H1 (cell line): ENCODE measurements at regions not wholly inside any gene's neighbourhood (a gene's known extent, or its start where the extent isn't known, plus 50 kb on each side); places are given as distances from the start of the nearest gene placed in this dataset.

ENCODE experiments used
- CTCF ChIA-PET: fragments of 300-600 bp; sonication (Branson Sonifier 250); formaldehyde crosslinking; loops from one replicate; lab custom pipeline; 2021; ENCODE audit not compliant: partially characterized antibody; lab: Charles Lee
- POLR2A ChIA-PET: fragments of 300-600 bp; sonication (Branson Sonifier 250); formaldehyde crosslinking; loops from one replicate; lab custom pipeline; 2021; ENCODE audit warnings: inconsistent platforms; ENCODE audit not compliant: partially characterized antibody; lab: Charles Lee
- DNase-seq, 2 experiments: peaks; one replicate each; pipeline versions ENCODE4 v3.0.0 to v3.0.0-alpha.2; 2010 to 2022; ENCODE audit warnings: low spot score in 2 of 2, low read depth in 1 of 2, mixed read lengths in 1 of 2
- FAIRE-seq: peaks from 2 replicates; lab custom pipeline; 2011; peaks lifted over from hg19 to GRCh38; lab: Jason Lieb, UNC
- H2AFZ ChIP-seq: 2 replicates; pipeline ENCODE4 v1.8.1; 2012; ENCODE audit warnings: low read length, inconsistent platforms
- H2AK5ac ChIP-seq: 2 replicates; pipeline ENCODE4 v1.6.1; 2013; ENCODE audit warnings: low read depth, low read length
- H2BK120ac ChIP-seq: replicated peaks from 2 replicates; pipeline ENCODE3; 2013; ENCODE audit warnings: low read depth, low read length, inconsistent platforms
- H2BK12ac ChIP-seq: 2 replicates; pipeline ENCODE4 v1.6.1; 2013; ENCODE audit warnings: low read depth, low read length
- H2BK15ac ChIP-seq: 2 replicates; pipeline ENCODE4 v1.6.1; 2013; ENCODE audit warnings: low read length
- H2BK20ac ChIP-seq: 2 replicates; pipeline ENCODE4 v1.6.1; 2013; ENCODE audit warnings: low read length
- H2BK5ac ChIP-seq: 2 replicates; pipeline ENCODE4 v1.6.1; 2013; ENCODE audit warnings: low read depth, low read length
- H3K14ac ChIP-seq: 2 replicates; pipeline ENCODE4 v1.6.1; 2013; ENCODE audit warnings: inconsistent platforms; ENCODE audit not compliant: insufficient read length
- H3K18ac ChIP-seq: 2 replicates; pipeline ENCODE4 v1.6.1; 2013; ENCODE audit warnings: low read length; ENCODE audit errors: extremely low read depth
- H3K23ac ChIP-seq: 2 replicates; pipeline ENCODE4 v1.6.1; 2013; ENCODE audit warnings: inconsistent platforms; ENCODE audit not compliant: insufficient read length
- H3K23me2 ChIP-seq: 2 replicates; pipeline ENCODE4 v1.6.1; 2013; ENCODE audit warnings: low read depth, low read length
- H3K27ac ChIP-seq: 2 replicates; pipeline ENCODE4 v1.6.1; 2011; ENCODE audit warnings: low read depth, low read length, inconsistent platforms
- H3K27me3 ChIP-seq, 4 experiments: replicated peaks in 1 of 4; 1 replicate in 1 of 4; 2 replicates in 3 of 4; pipeline versions ENCODE4 v1.6.1 to v1.8.1; 2011 to 2013; ENCODE audit warnings: low read length in 3 of 4, mild to moderate bottlenecking in 3 of 4, inconsistent platforms in 2 of 4, mixed read lengths in 2 of 4, moderate library complexity in 1 of 4; ENCODE audit not compliant: control insufficient read depth in 3 of 4, insufficient read depth in 3 of 4; ENCODE audit errors: extremely low read depth in 1 of 4
- H3K36me3 ChIP-seq, 4 experiments: 2 replicates each; pipeline versions ENCODE4 v1.6.1 to v1.8.1; 2011 to 2013; ENCODE audit warnings: mild to moderate bottlenecking in 4 of 4, low read length in 3 of 4, moderate library complexity in 2 of 4, control low read depth in 1 of 4, inconsistent platforms in 1 of 4; ENCODE audit not compliant: insufficient read depth in 4 of 4, control insufficient read depth in 2 of 4
- H3K4ac ChIP-seq: replicated peaks from 2 replicates; pipeline ENCODE3; 2013; ENCODE audit warnings: low read length, low read depth, mixed read lengths, inconsistent platforms; ENCODE audit not compliant: insufficient read length
- H3K4me1 ChIP-seq, 4 experiments: replicated peaks in 1 of 4; 1 replicate in 1 of 4; 2 replicates in 3 of 4; pipeline versions ENCODE4 v1.6.1 to v1.8.1; 2011 to 2013; ENCODE audit warnings: low read length in 3 of 4, inconsistent platforms in 2 of 4, mixed read lengths in 1 of 4; ENCODE audit not compliant: insufficient read depth in 4 of 4, control insufficient read depth in 3 of 4
- H3K4me2 ChIP-seq, 2 experiments: 2 replicates each; pipeline versions ENCODE4 v1.6.1 to v1.8.1; 2011 to 2013; ENCODE audit warnings: low read depth in 2 of 2, low read length in 2 of 2, control low read depth in 1 of 2, inconsistent platforms in 1 of 2, mild to moderate bottlenecking in 1 of 2; ENCODE audit not compliant: insufficient read depth in 1 of 2
- H3K4me3 ChIP-seq, 4 experiments: fragments of 200-600, 300-600 bp in 1 of 4; sonication (generic), shearing (Covaris generic), sonication (Bioruptor Twin) in 1 of 4; 2 replicates each; pipeline versions ENCODE4 v1.5.1 to v1.8.1; 2011 to 2016; ENCODE audit warnings: low read length in 4 of 4, low read depth in 3 of 4, control low read depth in 2 of 4, inconsistent platforms in 2 of 4, mild to moderate bottlenecking in 2 of 4, mixed read lengths in 1 of 4, moderate library complexity in 1 of 4; ENCODE audit not compliant: insufficient read depth in 2 of 4; ENCODE audit errors: extremely low read depth in 1 of 4
- H3K56ac ChIP-seq: replicated peaks from 2 replicates; pipeline ENCODE3; 2013; ENCODE audit warnings: low read depth, mild to moderate bottlenecking, mixed read lengths, low read length, inconsistent platforms; ENCODE audit not compliant: insufficient read length
- H3K79me1 ChIP-seq: 2 replicates; pipeline ENCODE4 v1.6.1; 2013; ENCODE audit warnings: low read depth, low read length, control low read depth
- H3K79me2 ChIP-seq, 2 experiments: 2 replicates each; pipeline versions ENCODE4 v1.6.1 to v1.8.1; 2012 to 2013; ENCODE audit warnings: low read length in 2 of 2, mild to moderate bottlenecking in 2 of 2, inconsistent platforms in 1 of 2; ENCODE audit not compliant: insufficient read depth in 2 of 2, control insufficient read depth in 1 of 2
- H3K9ac ChIP-seq, 4 experiments: replicated peaks in 1 of 4; 1 replicate in 1 of 4; 2 replicates in 3 of 4; pipeline versions ENCODE4 v1.6.1 to v1.8.1; 2011 to 2013; ENCODE audit warnings: low read depth in 3 of 4, low read length in 3 of 4, control low read depth in 2 of 4, mild to moderate bottlenecking in 2 of 4, moderate library complexity in 2 of 4, inconsistent platforms in 1 of 4; ENCODE audit errors: extremely low read depth in 1 of 4
- H3K9me3 ChIP-seq, 2 experiments: 2 replicates each; pipeline versions ENCODE4 v1.6.1 to v1.8.1; 2012 to 2013; ENCODE audit warnings: mild to moderate bottlenecking in 2 of 2, moderate library complexity in 2 of 2, control low read depth in 1 of 2, inconsistent platforms in 1 of 2, low read depth in 1 of 2, low read length in 1 of 2, mixed read lengths in 1 of 2; ENCODE audit not compliant: insufficient read depth in 2 of 2
- H4K20me1 ChIP-seq, 2 experiments: replicated peaks in 1 of 2; 2 replicates each; pipeline versions ENCODE3 to v1.8.1; 2011 to 2013; ENCODE audit warnings: inconsistent platforms in 2 of 2, low read length in 2 of 2, mild to moderate bottlenecking in 1 of 2; ENCODE audit not compliant: insufficient read depth in 2 of 2, control insufficient read depth in 1 of 2
- H4K5ac ChIP-seq: 2 replicates; pipeline ENCODE4 v1.6.1; 2013; ENCODE audit warnings: low read length, low read depth, mixed read lengths, inconsistent platforms; ENCODE audit not compliant: insufficient read length
- H4K8ac ChIP-seq: 2 replicates; pipeline ENCODE4 v1.8.0; 2013; ENCODE audit warnings: mild to moderate bottlenecking, moderate library complexity, low read length, inconsistent platforms; ENCODE audit not compliant: insufficient read depth; ENCODE audit errors: extremely low read depth
- H4K91ac ChIP-seq: replicated peaks from 2 replicates; pipeline ENCODE3; 2013; ENCODE audit warnings: low read length, mixed read lengths, inconsistent platforms; ENCODE audit not compliant: insufficient read length
- BACH1 ChIP-seq: IDR thresholded peaks from 2 replicates; pipeline ENCODE4 v1.6.1; 2012; ENCODE audit warnings: low read length, improper control_type of control experiment
- CHD2 ChIP-seq: IDR thresholded peaks from 2 replicates; pipeline ENCODE4 v1.6.1; 2012; ENCODE audit warnings: low read length, improper control_type of control experiment
- FOSL1 ChIP-seq: IDR thresholded peaks from 2 replicates; pipeline ENCODE4 v1.6.1; 2011; ENCODE audit warnings: mild to moderate bottlenecking, low read depth, low read length, moderate library complexity; ENCODE audit not compliant: insufficient read depth
- GABPA ChIP-seq: IDR thresholded peaks from 2 replicates; pipeline ENCODE4 v1.6.1; 2011; ENCODE audit warnings: mild to moderate bottlenecking, low read length, moderate library complexity, borderline replicate concordance; ENCODE audit not compliant: insufficient read depth
- JUN ChIP-seq: IDR thresholded peaks from 2 replicates; pipeline ENCODE4 v1.6.1; 2011; ENCODE audit warnings: low read depth, mild to moderate bottlenecking, improper control_type of control experiment, low read length
- KDM4A ChIP-seq: IDR thresholded peaks from one replicate; pipeline ENCODE4 v1.7.1; 2012; ENCODE audit warnings: low read depth, mild to moderate bottlenecking, moderate library complexity, low read length, inconsistent platforms; ENCODE audit not compliant: severe bottlenecking
- POU5F1 ChIP-seq: IDR thresholded peaks from 2 replicates; pipeline ENCODE4 v1.6.1; 2011; ENCODE audit warnings: low read depth, mild to moderate bottlenecking, low read length, moderate library complexity
- SAP30 ChIP-seq: fragments of 300-600 bp; sonication (generic); IDR thresholded peaks from 2 replicates; pipeline ENCODE4 v1.7.1; 2012; ENCODE audit warnings: low read length, moderate library complexity, mild to moderate bottlenecking, inconsistent platforms; ENCODE audit not compliant: insufficient read depth, insufficient replicate concordance
- SIRT6 ChIP-seq: IDR thresholded peaks from one replicate; pipeline ENCODE4 v1.7.1; 2012; ENCODE audit warnings: low read length, inconsistent platforms
- SP1 ChIP-seq: IDR thresholded peaks from 2 replicates; pipeline ENCODE4 v1.6.1; 2011; ENCODE audit warnings: low read depth, low read length
- YY1 ChIP-seq: IDR thresholded peaks from 2 replicates; pipeline ENCODE4 v1.6.1; 2011; ENCODE audit warnings: low read depth, mild to moderate bottlenecking, low read length
- WGBS, 2 experiments: shearing (Covaris generic) in 1 of 2; methylation state at CpG; one replicate each; pipeline versions ENCODE4 v1.1.6 to v1.1.7; 2013 to 2015; ENCODE audit warnings: low lambda C conversion rate in 2 of 2, mixed read lengths in 2 of 2, inconsistent platforms in 1 of 2, low coverage in 1 of 2, missing lambda C conversion rate in 1 of 2; ENCODE audit not compliant: insufficient replicate concordance in 2 of 2, insufficient coverage in 1 of 2, insufficient read length in 1 of 2; ENCODE audit errors: extremely low coverage in 1 of 2, missing lambda C conversion rate in 1 of 2; 5-methylcytosine and 5-hydroxymethylcytosine counted together
- TF ChIP-seq, protein P1 (sequence below): IDR thresholded peaks from 2 replicates; pipeline ENCODE4 v1.6.1; 2011; ENCODE audit warnings: low read length, improper control_type of control experiment

DNA sequence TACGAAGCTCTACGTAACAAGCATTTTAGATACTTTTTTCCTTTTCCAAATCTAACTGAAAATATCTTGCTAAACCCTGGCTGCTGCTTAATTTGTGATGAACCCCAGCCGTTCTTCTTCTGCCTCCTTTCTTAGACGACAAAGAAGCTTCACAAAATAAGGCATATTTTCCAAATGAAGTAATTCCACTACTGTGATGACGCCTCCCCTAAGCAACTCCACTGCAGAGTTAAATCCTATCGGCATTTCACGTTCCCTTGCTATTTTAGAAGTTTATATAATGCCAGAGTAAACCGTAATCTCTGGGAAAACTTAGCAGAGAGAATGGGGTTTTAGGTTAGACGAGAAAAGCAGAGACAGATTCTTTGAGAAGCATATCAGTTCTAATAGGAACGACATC, 683.1 kb upstream of the SALL1 start:
- H4K8ac ChIP-seq = no peak overlapping the region
- no peak overlapping the region for H3K56ac ChIP-seq
- no peaks in the 10 kb centered on the region for H3K36me3 ChIP-seq
- no peak overlapping the region for H3K18ac ChIP-seq
- no peak overlapping the region for H2AFZ ChIP-seq
- DNase-seq (no peak), FAIRE-seq (no peak)
- no peak overlapping the region for H3K4me2 ChIP-seq
- POLR2A ChIA-PET = no interaction called here
- H3K27me3 ChIP-seq = no peaks in the 10 kb centered on the region
- CTCF ChIA-PET = interaction anchor here (1.2 to 1.8 kb wide), 6 partner anchors 13 to 137 kb away, joined by 3 to 12 read pairs (median 4); no protein-coding TSS in a partner anchor
- no peak overlapping the region for H2BK20ac ChIP-seq
- no peaks in the 10 kb centered on the region for H3K23me2 ChIP-seq
- no peak overlapping the region for H3K4ac ChIP-seq
- 88% methylated on average over 10 of the region's 10 CpGs; no CpG with 5 or more reads in 1 of the 2 experiments for WGBS, 2 experiments
- H3K79me1 ChIP-seq = no peaks in the 10 kb centered on the region
- no peak overlapping the region for H3K9ac ChIP-seq
- no peak overlapping the region for H2AK5ac ChIP-seq
- no peak overlapping the region for H2BK15ac ChIP-seq
- no peak overlapping the region for H3K23ac ChIP-seq
- H4K91ac ChIP-seq = no peak overlapping the region
- no peak overlapping the region for H3K14ac ChIP-seq
- H3K9me3 ChIP-seq = 0 out of 4 replicates have a peak, but pooled peaks cover 0 to 3% of the 10 kb centered on the region in 2 experiments
- H2BK120ac ChIP-seq = no peak overlapping the region
- no peak overlapping the region for H2BK12ac ChIP-seq
- no peak overlapping the region for H3K4me3 ChIP-seq
- H3K27ac ChIP-seq = no peak overlapping the region
- no peak overlapping the region for H2BK5ac ChIP-seq
- H3K4me1 ChIP-seq = 0 out of 7 replicates have a peak, but pooled peaks cover 0 to 2% (median 0%) of the 10 kb centered on the region in 4 experiments
- H4K5ac ChIP-seq = no peak overlapping the region
- H4K20me1 ChIP-seq = no peaks in the 10 kb centered on the region
- H3K79me2 ChIP-seq = no peaks in the 10 kb centered on the region
- TF ChIP-seq, protein P1, sequence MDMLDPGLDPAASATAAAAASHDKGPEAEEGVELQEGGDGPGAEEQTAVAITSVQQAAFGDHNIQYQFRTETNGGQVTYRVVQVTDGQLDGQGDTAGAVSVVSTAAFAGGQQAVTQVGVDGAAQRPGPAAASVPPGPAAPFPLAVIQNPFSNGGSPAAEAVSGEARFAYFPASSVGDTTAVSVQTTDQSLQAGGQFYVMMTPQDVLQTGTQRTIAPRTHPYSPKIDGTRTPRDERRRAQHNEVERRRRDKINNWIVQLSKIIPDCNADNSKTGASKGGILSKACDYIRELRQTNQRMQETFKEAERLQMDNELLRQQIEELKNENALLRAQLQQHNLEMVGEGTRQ = no peak
- TF ChIP-seq GABPA (no peak), BACH1 (no peak), FOSL1 (no peak), SP1 (no peak), SIRT6 (no peak), SAP30 (no peak), POU5F1 (no peak), KDM4A (no peak), CHD2 (no peak), JUN (no peak), YY1 (no peak)
